K562 (cell line): ENCODE measurements at regions not wholly inside any gene's neighbourhood (a gene's known extent, or its start where the extent isn't known, plus 50 kb on each side); places are given as distances from the start of the nearest gene placed in this dataset.

Experiments
- E2F1 ChIP-seq: sonication (generic); formaldehyde crosslinking; IDR thresholded peaks from 2 replicates; pipeline ENCODE4 v1.8.1; 2023; ENCODE audit warnings: mild to moderate bottlenecking, missing genetic modification reagents, moderate library complexity
- HDAC3 ChIP-seq: fragments of 450-650 bp; IDR thresholded peaks from 2 replicates; pipeline ENCODE4 v1.6.1; 2018; ENCODE audit warnings: borderline replicate concordance, mild to moderate bottlenecking, moderate library complexity; ENCODE audit not compliant: partially characterized antibody
- PCBP2 ChIP-seq: fragments of 200-400 bp; formaldehyde crosslinking; IDR thresholded peaks from 2 replicates; pipeline ENCODE4 v1.6.1; 2018; ENCODE audit warnings: low read length, low read depth, mild to moderate bottlenecking, moderate library complexity; ENCODE audit not compliant: poor library complexity, severe bottlenecking
- SIN3B ChIP-seq: fragments of 450-650 bp; IDR thresholded peaks from 2 replicates; pipeline ENCODE4 v1.6.1; 2017; ENCODE audit warnings: low read depth, mild to moderate bottlenecking, moderate library complexity
- TF ChIP-seq, protein P1 (sequence below): fragments of 450-650 bp; IDR thresholded peaks from 2 replicates; pipeline ENCODE4 v1.6.1; 2018; ENCODE audit not compliant: partially characterized antibody
- TF ChIP-seq, protein P2 (sequence below), 2 experiments: IDR thresholded peaks in 1 of 2; conservative IDR thresholded peaks in 1 of 2; 2 replicates each; pipeline ENCODE4 v1.6.1; 2016; ENCODE audit warnings: low read depth in 2 of 2, mild to moderate bottlenecking in 1 of 2, missing compliant biosample characterization in 1 of 2, missing genetic modification characterization in 1 of 2, moderate library complexity in 1 of 2

- TF ChIP-seq, protein P1, sequence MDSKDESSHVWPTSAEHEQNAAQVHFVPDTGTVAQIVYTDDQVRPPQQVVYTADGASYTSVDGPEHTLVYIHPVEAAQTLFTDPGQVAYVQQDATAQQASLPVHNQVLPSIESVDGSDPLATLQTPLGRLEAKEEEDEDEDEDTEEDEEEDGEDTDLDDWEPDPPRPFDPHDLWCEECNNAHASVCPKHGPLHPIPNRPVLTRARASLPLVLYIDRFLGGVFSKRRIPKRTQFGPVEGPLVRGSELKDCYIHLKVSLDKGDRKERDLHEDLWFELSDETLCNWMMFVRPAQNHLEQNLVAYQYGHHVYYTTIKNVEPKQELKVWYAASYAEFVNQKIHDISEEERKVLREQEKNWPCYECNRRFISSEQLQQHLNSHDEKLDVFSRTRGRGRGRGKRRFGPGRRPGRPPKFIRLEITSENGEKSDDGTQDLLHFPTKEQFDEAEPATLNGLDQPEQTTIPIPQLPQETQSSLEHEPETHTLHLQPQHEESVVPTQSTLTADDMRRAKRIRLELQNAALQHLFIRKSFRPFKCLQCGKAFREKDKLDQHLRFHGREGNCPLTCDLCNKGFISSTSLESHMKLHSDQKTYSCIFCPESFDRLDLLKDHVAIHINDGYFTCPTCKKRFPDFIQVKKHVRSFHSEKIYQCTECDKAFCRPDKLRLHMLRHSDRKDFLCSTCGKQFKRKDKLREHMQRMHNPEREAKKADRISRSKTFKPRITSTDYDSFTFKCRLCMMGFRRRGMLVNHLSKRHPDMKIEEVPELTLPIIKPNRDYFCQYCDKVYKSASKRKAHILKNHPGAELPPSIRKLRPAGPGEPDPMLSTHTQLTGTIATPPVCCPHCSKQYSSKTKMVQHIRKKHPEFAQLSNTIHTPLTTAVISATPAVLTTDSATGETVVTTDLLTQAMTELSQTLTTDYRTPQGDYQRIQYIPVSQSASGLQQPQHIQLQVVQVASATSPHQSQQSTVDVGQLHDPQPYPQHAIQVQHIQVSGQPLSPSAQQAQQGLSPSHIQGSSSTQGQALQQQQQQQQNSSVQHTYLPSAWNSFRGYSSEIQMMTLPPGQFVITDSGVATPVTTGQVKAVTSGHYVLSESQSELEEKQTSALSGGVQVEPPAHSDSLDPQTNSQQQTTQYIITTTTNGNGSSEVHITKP = no peak
- TF ChIP-seq, protein P2, sequence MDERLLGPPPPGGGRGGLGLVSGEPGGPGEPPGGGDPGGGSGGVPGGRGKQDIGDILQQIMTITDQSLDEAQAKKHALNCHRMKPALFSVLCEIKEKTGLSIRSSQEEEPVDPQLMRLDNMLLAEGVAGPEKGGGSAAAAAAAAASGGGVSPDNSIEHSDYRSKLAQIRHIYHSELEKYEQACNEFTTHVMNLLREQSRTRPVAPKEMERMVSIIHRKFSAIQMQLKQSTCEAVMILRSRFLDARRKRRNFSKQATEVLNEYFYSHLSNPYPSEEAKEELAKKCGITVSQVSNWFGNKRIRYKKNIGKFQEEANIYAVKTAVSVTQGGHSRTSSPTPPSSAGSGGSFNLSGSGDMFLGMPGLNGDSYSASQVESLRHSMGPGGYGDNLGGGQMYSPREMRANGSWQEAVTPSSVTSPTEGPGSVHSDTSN (CRISPR knock-in tag; IDR thresholded peaks at IDR 0.05; ENCODE audit: low read depth) = no peak
- TF ChIP-seq, protein P2 (tag; conservative IDR thresholded peaks at IDR 0.05; ENCODE audit: low read depth) = no peak
- TF ChIP-seq SIN3B (no peak), HDAC3 (no peak), PCBP2 (no peak), E2F1 (no peak)
- TF ChIP-seq, all 486 proteins: peak for 0
Measured at GRCh38 chr4:152065545-152065944, 304.7 kb upstream of the GATB start (continued).
